NCI-H2227 (cell line): ENCODE measurements at regions not wholly inside any gene's neighbourhood (a gene's known extent, or its start where the extent isn't known, plus 50 kb on each side); places are given as distances from the start of the nearest gene placed in this dataset.
"Not testable (repeated sequence)": the region's sequence is repeated elsewhere in the genome, so short reads cannot be mapped to it uniquely, and the experiment has no call there.

Experiments
- DNase-seq: peaks from one replicate; lab custom pipeline; 2025; ENCODE audit not compliant: unreplicated experiment; lab: John Stamatoyannopoulos, UW

DNA sequence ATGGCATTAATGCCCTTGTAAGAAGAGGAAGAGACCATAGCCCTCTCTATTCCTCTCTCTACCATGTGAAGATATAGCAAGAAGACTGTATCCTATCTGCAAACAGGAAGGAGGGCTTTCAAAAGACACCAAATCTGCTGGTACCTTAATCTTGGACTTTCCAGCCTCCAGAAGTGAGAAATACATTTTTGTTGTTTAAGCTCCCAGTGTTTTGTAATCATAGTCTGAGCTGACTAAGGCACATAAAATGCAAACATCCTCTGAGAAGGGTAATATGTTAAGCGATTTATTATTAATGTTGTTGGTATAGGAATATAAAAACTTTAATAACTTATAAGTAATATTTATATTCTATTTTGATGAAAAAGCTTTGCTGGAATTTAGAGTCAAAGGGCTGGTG, 559.8 kb downstream of the SUCLG1 start:
- no peak for DNase-seq

DNA sequence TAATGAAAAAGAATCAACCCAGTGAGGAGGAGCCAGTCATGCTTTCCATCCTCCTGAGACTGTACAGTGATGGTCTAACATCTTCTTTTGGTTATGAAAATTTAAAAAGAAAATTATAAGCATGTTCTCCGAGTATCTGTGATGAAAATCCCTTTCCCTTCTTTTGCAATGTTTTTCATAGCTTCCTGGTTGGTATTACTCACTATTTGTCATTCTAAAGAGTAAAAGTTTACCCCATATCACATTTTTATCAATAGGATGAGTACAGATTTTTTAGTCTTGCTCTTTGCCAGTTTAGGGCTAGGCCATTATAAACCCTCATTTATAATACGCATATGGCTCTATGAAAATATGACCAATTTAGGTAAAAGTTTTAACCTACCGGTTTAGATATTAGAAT, 564.1 kb downstream of the SUCLG1 start:
- no peak for DNase-seq

- no peak for DNase-seq
These were observed 571.3 kb downstream of the SUCLG1 start for GRCh38 chr2:83887757-83888156.

GRCh38 chr2:83879127-83879526, 580.0 kb downstream of the SUCLG1 start:
- DNase-seq: no peak

DNA sequence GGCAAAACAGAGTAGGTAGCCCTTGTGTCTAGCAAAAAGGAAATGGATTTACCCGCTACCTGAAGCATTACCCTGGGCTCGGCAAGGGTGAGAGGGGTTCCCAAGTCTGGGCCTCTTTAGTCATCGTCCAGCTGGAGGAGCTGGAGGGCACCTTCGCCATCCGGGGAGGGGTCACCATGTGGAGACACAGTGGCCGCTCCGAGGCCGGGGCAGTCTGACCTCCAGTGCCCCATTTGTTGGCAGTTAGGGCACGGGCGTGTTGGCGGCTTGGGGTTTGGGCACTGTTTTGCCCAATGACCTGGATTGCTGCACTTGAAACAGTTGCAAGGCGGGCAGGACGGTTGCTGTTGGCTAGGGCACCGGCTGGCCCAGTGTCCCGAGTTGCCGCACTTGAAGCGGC, 581.8 kb downstream of the SUCLG1 start:
- not testable (repeated sequence) for DNase-seq

DNA sequence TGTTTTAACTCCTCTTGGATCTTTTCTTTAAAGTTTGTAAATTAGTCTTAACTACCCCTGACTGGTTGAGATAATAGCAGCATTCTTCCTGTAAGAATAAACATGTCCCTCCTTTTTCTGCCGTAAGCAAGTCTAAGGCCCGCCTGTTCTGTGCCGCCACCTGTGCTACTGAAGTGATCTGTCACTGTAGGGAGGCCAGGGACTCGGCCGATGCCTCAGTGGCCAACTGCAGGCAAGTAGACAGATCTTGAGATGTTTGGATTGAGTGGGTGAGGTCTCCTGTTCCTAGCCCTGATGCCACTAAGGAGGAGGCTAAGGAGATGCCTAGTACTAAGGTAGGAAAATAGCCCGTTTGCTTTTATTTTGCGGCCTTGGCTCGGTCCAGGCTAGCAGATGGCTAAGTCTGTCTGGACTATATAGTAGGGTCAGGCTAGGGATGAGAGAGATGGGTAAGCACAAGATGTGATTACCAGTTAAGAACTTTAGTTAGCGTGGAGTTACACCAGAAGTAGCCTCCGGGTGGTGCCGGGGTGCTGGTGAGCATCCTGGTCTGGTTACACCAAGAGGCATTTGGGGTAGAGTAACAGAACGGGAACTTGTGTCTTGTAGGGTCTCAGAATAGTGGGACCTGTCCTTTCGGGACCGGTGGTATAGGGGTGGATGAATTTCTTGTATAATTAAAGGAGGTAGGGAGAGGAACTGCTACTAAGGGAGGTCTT, 584.2 kb downstream of the SUCLG1 start:
- DNase-seq: no peak

DNA sequence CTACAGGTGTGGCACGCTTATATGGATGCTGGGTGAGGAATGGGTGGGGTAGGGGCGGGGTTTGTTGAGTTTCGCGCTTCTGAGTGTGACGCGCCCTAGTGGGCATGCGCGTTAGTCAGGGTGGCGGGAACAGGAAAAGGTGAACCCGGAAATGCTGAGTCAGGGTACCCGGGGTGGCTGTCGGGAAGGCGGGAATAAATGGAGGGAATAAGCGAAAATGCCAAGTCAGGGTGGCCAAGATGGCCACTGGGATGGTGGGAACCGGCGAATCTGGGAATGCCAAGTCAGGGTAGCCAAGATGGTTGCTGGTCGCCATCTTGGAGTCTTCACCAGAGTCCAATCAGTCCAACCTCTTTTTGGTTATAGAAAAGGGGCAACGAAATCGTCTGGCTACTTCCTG, 585.0 kb downstream of the SUCLG1 start:
- DNase-seq: no peak

GRCh38 chr2:83873110-83873509, 586.0 kb downstream of the SUCLG1 start:
- no peak for DNase-seq

DNA sequence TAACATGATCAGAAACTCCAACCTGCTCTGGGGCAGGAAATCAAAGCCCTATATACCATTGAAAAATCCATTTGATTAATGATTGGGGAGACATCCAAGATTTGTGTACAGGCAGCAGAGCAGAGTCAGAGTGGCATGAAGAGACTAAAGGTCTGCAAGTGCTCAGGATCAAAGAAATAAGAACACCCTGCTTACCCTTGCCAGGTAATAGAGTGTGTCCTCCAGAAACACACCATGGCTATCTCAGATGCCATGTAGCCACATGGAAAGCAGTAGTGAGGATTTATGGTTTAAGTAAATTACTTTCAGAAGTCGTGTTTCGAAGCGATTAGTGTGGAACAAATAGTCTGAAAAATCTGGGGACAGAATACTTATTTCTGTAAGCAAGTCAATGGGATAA, 592.9 kb downstream of the SUCLG1 start:
- no peak for DNase-seq

- no peak for DNase-seq
These were observed 596.5 kb downstream of the SUCLG1 start for GRCh38 chr2:83862600-83862999.

GRCh38 chr2:83860320-83860719, 598.8 kb downstream of the SUCLG1 start:
- DNase-seq: peak; percentile 2

- no peak for DNase-seq
These were observed 599.5 kb downstream of the SUCLG1 start for GRCh38 chr2:83859553-83859952.

GRCh38 chr2:83851066-83851465, 608.0 kb downstream of the SUCLG1 start:
- no peak for DNase-seq

- no peak for DNase-seq
These were observed 608.9 kb downstream of the SUCLG1 start for GRCh38 chr2:83850071-83850725.

- no peak for DNase-seq
These were observed 614.6 kb downstream of the SUCLG1 start for GRCh38 chr2:83844490-83844889.

DNA sequence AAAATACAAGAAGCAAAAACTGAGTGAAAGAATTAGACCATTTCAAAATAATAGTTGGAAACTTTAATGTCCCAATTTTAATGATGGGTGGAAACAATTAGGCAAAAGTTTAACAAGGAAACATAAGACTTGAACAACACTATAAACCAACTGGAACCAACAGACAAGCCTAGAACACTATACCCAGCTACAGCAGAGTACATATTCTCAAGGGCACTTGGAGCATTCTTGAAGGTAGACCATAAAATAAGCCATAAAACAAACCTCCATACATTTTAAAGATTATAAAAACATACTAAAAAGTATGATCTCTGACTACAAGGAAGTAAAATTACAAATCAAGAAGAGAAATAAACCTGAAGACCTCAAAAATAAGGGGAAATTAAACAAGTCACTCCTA, 616.7 kb downstream of the SUCLG1 start:
- no peak for DNase-seq

DNA sequence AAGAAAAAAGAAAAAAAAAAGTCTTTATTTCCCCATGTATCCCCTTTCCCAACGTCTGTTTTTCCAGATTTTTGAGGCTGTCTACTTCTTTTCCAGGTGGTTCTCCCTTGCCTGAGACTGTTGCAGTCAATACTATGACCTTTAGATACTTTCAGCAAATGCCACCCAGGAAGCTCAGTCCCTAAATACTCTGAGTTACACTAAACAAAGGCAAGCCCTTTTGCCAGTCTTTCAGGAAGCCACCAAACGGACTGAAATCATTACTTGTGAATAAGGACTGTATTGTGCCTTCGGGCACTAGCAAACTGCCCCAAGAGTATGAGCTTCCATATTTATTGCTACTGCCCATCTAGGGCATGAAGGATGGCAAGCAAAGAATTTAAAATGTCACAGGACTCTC, 621.3 kb downstream of the SUCLG1 start:
- DNase-seq: no peak

- DNase-seq: no peak
These were observed 631.5 kb downstream of the SUCLG1 start for GRCh38 chr2:83827618-83828017.

DNA sequence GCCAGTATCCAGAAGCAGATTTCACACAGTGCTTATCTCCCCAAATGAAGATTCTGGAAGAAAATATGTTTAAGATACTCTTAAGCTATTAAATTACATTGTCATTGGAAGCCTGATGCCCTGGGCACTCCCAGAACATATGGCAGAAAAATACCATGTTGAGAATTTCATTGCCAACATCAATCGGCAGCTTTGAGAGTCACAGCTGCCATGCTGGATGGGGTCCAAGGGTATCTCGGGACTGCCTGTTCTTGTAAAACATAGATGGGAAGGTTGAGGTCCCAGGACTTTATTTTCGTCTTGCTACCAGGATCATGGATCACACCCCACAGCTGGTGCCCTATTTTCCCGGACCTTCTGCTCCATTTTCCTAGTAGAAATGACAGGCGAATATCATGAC, 632.5 kb downstream of the SUCLG1 start:
- DNase-seq: no peak

DNA sequence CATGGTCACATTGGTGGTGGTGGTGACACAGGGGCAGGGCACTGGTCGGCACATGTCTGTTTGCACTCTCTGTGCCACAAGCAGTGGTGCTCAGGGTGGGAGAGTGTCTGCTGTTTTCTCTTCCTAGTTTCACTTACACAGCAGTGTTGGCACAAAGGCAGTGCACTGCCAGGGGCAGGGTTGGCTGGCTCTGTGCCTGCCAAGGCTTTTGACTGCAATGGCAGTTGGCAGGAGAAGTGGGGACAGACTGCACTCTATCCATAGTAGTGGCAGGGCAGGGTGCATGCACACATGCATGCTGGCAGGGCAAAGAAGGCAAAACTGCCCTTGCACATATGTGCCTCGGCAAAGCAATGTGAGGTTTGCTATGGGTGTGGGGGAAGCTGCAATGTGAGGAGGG, 635.9 kb downstream of the SUCLG1 start:
- DNase-seq: no peak

- no peak for DNase-seq
These were observed 641.6 kb downstream of the SUCLG1 start for GRCh38 chr2:83817511-83817910.

DNA sequence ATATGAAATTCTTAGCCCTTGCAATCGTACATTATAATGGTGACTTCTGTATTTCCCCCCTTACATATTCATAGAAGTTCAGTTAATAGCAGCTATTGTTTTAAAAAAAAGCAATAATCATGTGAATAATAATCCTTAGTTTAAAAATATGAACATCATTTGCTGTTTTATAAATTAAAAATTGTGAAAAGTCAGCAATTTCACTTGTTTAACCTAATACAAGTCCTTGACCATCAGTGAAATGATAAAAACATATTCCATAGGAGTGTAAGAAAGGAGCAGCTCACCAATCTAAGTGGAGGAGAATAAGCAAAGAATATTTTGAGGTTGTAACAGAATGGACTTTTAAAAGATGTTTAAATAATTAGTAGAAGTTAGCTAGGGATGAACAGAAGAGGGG, 650.2 kb downstream of the SUCLG1 start:
- no peak for DNase-seq

- no peak for DNase-seq
These were observed 656.5 kb downstream of the SUCLG1 start for GRCh38 chr2:83802604-83803003.
